HG02623 (cell line): ENCODE measurements at regions not wholly inside any gene's neighbourhood (a gene's known extent, or its start where the extent isn't known, plus 50 kb on each side); places are given as distances from the start of the nearest gene placed in this dataset.

Source experiments
- ATAC-seq: cut with Tn5 transposase; IDR thresholded peaks from one replicate; pipeline ENCODE4 v1.9.1; 2021; ENCODE audit warnings: moderate library complexity; ENCODE audit not compliant: unreplicated experiment

GRCh38 chr12:61667676-61668075 is 592.5 kb upstream of the USP15 start:
- no peak for ATAC-seq

GRCh38 chr12:61676520-61676919 is 583.7 kb upstream of the USP15 start:
- ATAC-seq, result no peak

- no peak for ATAC-seq
Measured at GRCh38 chr12:61687407-61687806, 572.8 kb upstream of the USP15 start.

GRCh38 chr12:61694214-61694613 is 566.0 kb upstream of the USP15 start:
- no peak for ATAC-seq

- no peak for ATAC-seq
Measured at GRCh38 chr12:61701471-61701870, 558.7 kb upstream of the USP15 start.

GRCh38 chr12:61706783-61707182 is 553.4 kb upstream of the USP15 start:
- ATAC-seq, result no peak

GRCh38 chr12:61713121-61713520 is 547.1 kb upstream of the USP15 start:
- ATAC-seq, result no peak

GRCh38 chr12:61717986-61718385 is 542.2 kb upstream of the USP15 start:
- no peak for ATAC-seq

- no peak for ATAC-seq
Measured at GRCh38 chr12:61739925-61740324, 520.3 kb upstream of the USP15 start.

- no peak for ATAC-seq
Measured at GRCh38 chr12:61750604-61751003, 509.6 kb upstream of the USP15 start.

GRCh38 chr12:61754214-61754613 is 506.0 kb upstream of the USP15 start:
- no peak for ATAC-seq

- no peak for ATAC-seq
Measured at GRCh38 chr12:61757831-61758505, 502.2 kb upstream of the USP15 start.

- no peak for ATAC-seq
Measured at GRCh38 chr12:61758661-61759060, 501.5 kb upstream of the USP15 start.

- ATAC-seq, result no peak
Measured at GRCh38 chr12:61765926-61766325, 494.3 kb upstream of the USP15 start.

- ATAC-seq, result no peak
Measured at GRCh38 chr12:61780435-61780834, 479.8 kb upstream of the USP15 start.

GRCh38 chr12:61781021-61781581 is 479.1 kb upstream of the USP15 start:
- ATAC-seq, result no peak

- ATAC-seq, result no peak
Measured at GRCh38 chr12:61796846-61797245, 463.4 kb upstream of the USP15 start.

- no peak for ATAC-seq
Measured at GRCh38 chr12:61797266-61797665, 462.9 kb upstream of the USP15 start.

GRCh38 chr12:61798778-61799177 is 461.4 kb upstream of the USP15 start:
- ATAC-seq, result no peak

- no peak for ATAC-seq
Measured at GRCh38 chr12:61804301-61804700, 455.9 kb upstream of the USP15 start.

GRCh38 chr12:61808856-61809255 is 451.3 kb upstream of the USP15 start:
- no peak for ATAC-seq

- no peak for ATAC-seq
Measured at GRCh38 chr12:61810486-61810885, 449.7 kb upstream of the USP15 start.

GRCh38 chr12:61821381-61821780 is 438.8 kb upstream of the USP15 start:
- ATAC-seq, result no peak
